PC-3 (cell line): ENCODE measurements at regions not wholly inside any gene's neighbourhood (a gene's known extent, or its start where the extent isn't known, plus 50 kb on each side); places are given as distances from the start of the nearest gene placed in this dataset.

Experiments
- EZH2 ChIP-seq: fragments of 300-600 bp; sonication (generic); IDR thresholded peaks from one replicate; pipeline ENCODE4 v1.6.1; 2017; ENCODE audit warnings: antibody characterized with exemption, mild to moderate bottlenecking, low read length; ENCODE audit not compliant: unreplicated experiment
- EZH2phosphoT487 ChIP-seq: fragments of 300-600 bp; sonication (generic); IDR thresholded peaks from 2 replicates; pipeline ENCODE4 v1.6.1; 2018; ENCODE audit warnings: mild to moderate bottlenecking, antibody characterized with exemption, low read length, borderline replicate concordance
- TF ChIP-seq, protein P1 (sequence below): fragments of 300-600 bp; sonication (generic); conservative IDR thresholded peaks from 2 replicates; pipeline ENCODE4 v1.5.1; 2017; ENCODE audit warnings: antibody characterized with exemption, low read depth, mild to moderate bottlenecking, low read length

DNA sequence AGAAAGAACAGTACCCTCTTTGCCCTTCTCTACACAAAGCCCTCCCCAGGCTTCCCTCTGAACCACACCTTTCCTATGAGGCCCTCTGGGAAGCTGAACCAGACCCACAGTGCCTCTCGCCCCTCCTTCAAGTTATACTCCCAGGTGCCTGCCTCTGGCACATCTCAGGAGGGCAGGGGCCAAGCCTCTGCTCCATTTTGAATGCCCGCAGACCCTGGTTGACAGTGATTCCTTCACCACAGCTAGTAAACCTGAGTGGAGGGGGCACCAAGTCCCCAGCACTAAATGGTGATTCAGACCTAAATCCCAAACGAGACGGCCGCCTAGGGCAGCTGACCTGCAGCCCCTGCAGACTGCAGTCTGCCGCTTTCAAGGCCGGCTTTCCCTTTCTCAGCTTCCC lies 230.5 kb upstream of the ZNF32 start:
- TF ChIP-seq EZH2 (no peak), EZH2phosphoT487 (no peak)
- TF ChIP-seq, protein P1, sequence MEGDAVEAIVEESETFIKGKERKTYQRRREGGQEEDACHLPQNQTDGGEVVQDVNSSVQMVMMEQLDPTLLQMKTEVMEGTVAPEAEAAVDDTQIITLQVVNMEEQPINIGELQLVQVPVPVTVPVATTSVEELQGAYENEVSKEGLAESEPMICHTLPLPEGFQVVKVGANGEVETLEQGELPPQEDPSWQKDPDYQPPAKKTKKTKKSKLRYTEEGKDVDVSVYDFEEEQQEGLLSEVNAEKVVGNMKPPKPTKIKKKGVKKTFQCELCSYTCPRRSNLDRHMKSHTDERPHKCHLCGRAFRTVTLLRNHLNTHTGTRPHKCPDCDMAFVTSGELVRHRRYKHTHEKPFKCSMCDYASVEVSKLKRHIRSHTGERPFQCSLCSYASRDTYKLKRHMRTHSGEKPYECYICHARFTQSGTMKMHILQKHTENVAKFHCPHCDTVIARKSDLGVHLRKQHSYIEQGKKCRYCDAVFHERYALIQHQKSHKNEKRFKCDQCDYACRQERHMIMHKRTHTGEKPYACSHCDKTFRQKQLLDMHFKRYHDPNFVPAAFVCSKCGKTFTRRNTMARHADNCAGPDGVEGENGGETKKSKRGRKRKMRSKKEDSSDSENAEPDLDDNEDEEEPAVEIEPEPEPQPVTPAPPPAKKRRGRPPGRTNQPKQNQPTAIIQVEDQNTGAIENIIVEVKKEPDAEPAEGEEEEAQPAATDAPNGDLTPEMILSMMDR, result no peak
